SK-N-SH (cell line): ENCODE measurements at regions not wholly inside any gene's neighbourhood (a gene's known extent, or its start where the extent isn't known, plus 50 kb on each side); places are given as distances from the start of the nearest gene placed in this dataset.

Source experiments
- FOXM1 ChIP-seq: IDR thresholded peaks from 2 replicates; pipeline ENCODE4 v1.4.0; 2012; ENCODE audit warnings: low read depth, mild to moderate bottlenecking
- JUND ChIP-seq: IDR thresholded peaks from 2 replicates; pipeline ENCODE4 v1.4.0; 2012
- TF ChIP-seq, protein P1 (sequence below): fragments of 200-600 bp; sonication (generic); IDR thresholded peaks from 2 replicates; pipeline ENCODE4 v1.6.1; 2017; ENCODE audit warnings: antibody characterized with exemption, mild to moderate bottlenecking, moderate library complexity

DNA sequence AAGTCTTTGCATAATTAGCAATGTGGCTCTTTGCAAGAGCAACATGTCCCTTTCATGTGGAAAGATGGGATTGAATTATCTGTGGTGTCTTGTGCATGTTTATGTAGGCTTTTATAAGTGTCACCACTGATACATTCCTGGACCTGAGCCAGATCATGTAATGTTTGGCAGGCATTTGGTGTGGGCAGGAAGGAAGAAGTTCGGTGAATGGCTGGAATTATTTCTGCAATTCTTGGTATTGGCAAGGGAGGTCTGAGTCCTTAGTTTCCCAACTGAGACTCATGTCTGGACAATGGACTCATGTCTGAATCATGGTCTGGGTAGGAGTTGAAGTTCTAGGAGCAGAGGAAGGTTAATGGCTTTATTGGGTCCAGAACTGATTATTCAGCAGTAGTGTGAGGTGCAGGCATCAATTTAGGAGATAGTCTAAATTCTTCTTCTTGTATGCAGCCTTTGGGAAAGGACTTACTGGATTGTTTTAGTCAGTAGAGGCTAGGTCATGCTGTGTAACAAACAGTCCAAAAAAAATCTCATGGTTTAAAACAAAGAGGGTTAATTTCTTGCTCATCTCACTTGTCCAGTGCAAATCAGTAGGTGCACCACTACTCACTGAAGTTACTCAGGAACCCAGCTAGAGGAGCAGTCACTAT lies 186.5 kb upstream of the LHX5 start:
- TF ChIP-seq, protein P1, sequence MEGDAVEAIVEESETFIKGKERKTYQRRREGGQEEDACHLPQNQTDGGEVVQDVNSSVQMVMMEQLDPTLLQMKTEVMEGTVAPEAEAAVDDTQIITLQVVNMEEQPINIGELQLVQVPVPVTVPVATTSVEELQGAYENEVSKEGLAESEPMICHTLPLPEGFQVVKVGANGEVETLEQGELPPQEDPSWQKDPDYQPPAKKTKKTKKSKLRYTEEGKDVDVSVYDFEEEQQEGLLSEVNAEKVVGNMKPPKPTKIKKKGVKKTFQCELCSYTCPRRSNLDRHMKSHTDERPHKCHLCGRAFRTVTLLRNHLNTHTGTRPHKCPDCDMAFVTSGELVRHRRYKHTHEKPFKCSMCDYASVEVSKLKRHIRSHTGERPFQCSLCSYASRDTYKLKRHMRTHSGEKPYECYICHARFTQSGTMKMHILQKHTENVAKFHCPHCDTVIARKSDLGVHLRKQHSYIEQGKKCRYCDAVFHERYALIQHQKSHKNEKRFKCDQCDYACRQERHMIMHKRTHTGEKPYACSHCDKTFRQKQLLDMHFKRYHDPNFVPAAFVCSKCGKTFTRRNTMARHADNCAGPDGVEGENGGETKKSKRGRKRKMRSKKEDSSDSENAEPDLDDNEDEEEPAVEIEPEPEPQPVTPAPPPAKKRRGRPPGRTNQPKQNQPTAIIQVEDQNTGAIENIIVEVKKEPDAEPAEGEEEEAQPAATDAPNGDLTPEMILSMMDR: no peak
- TF ChIP-seq JUND (no peak), FOXM1 (no peak)
